H1 (cell line): ENCODE measurements at regions not wholly inside any gene's neighbourhood (a gene's known extent, or its start where the extent isn't known, plus 50 kb on each side); places are given as distances from the start of the nearest gene placed in this dataset.

Experiments used
- ASH2L ChIP-seq: fragments of 200-600, 300-600 bp; sonication (generic); IDR thresholded peaks from one replicate; pipeline ENCODE4 v1.7.1; 2017; ENCODE audit warnings: low read length
- CTCF ChIP-seq, 3 experiments: IDR thresholded peaks; 1 replicate in 2 of 3; 2 replicates in 1 of 3; pipeline versions ENCODE4 v1.5.1 to v1.6.1; 2011; ENCODE audit warnings: low read length in 3 of 3, mild to moderate bottlenecking in 3 of 3, inconsistent platforms in 2 of 3, low read depth in 1 of 3, moderate library complexity in 1 of 3; ENCODE audit not compliant: insufficient read depth in 1 of 3; ENCODE audit errors: control extremely low read depth in 1 of 3
- RAD21 ChIP-seq, 2 experiments: IDR thresholded peaks in 1 of 2; conservative IDR thresholded peaks in 1 of 2; 2 replicates each; pipeline ENCODE4 v1.6.1; 2011; ENCODE audit warnings: low read depth in 2 of 2, low read length in 2 of 2, improper control_type of control experiment in 1 of 2, inconsistent platforms in 1 of 2, mild to moderate bottlenecking in 1 of 2, moderate library complexity in 1 of 2
- SUZ12 ChIP-seq: fragments of 200-600 bp; sonication (generic); IDR thresholded peaks from 2 replicates; pipeline ENCODE4 v1.6.1; 2012; ENCODE audit warnings: mild to moderate bottlenecking, inconsistent platforms, low read length, moderate library complexity, mixed read lengths

- TF ChIP-seq RAD21 (IDR thresholded peaks at IDR 0.05 in 1 of 2, conservative IDR thresholded peaks at IDR 0.05 in 1 of 2; ENCODE audit: low read depth in 2 of 2, low read length in 2 of 2) (no peak), ASH2L (no peak), CTCF (IDR thresholded peaks at IDR 0.05; ENCODE audit: control extremely low read depth in 1 of 3, insufficient read depth in 1 of 3, low read depth in 1 of 3, low read length in 3 of 3) (no peak), SUZ12 (no peak)
Observed at GRCh38 chr2:17255071-17255470, 263.2 kb downstream of the RAD51AP2 start (continued).
